HL-60 (cell line): ENCODE measurements at regions not wholly inside any gene's neighbourhood (a gene's known extent, or its start where the extent isn't known, plus 50 kb on each side); places are given as distances from the start of the nearest gene placed in this dataset.

Experiments
- DNase-seq, 2 experiments: peaks; one replicate each; pipeline ENCODE4 v3.0.0-alpha.2; 2010 to 2020; ENCODE audit warnings: low read depth in 1 of 2, low spot score in 1 of 2
- H3K27ac ChIP-seq: fragments of 250-450 bp; sonication (Bioruptor Pico); replicated peaks from 2 replicates; pipeline ENCODE4 v1.5.1; 2020; ENCODE audit warnings: mild to moderate bottlenecking, moderate library complexity
- H3K27me3 ChIP-seq: fragments of 250-450 bp; sonication (Bioruptor Pico); 2 replicates; pipeline ENCODE4 v1.5.1; 2021; ENCODE audit warnings: mild to moderate bottlenecking, moderate library complexity; ENCODE audit not compliant: insufficient read depth, poor library complexity, severe bottlenecking
- H3K4me3 ChIP-seq: replicated peaks from 2 replicates; pipeline ENCODE4 v1.5.1; 2011; ENCODE audit warnings: mild to moderate bottlenecking, control low read depth, low read length; ENCODE audit not compliant: insufficient read depth
- GABPA ChIP-seq: IDR thresholded peaks from 2 replicates; pipeline ENCODE4 v1.6.1; 2012; ENCODE audit warnings: low read depth
- POLR2AphosphoS5 ChIP-seq: IDR thresholded peaks from 2 replicates; pipeline ENCODE4 v1.6.1; 2012; ENCODE audit warnings: low read depth
- REST ChIP-seq: IDR thresholded peaks from 2 replicates; pipeline ENCODE4 v1.6.1; 2012; ENCODE audit warnings: low read depth; ENCODE audit not compliant: insufficient replicate concordance
- SPI1 ChIP-seq: IDR thresholded peaks from 2 replicates; pipeline ENCODE4 v1.6.1; 2012; ENCODE audit warnings: low read depth, mild to moderate bottlenecking, borderline replicate concordance
- TF ChIP-seq, protein P1 (sequence below): IDR thresholded peaks from one replicate; pipeline ENCODE4 v1.5.1; 2011; ENCODE audit warnings: low read length, control low read depth, inconsistent platforms; ENCODE audit not compliant: insufficient read depth

GRCh38 chr13:80030491-80030890 is 310.4 kb downstream of the SPRY2 start:
- TF ChIP-seq REST (no peak), SPI1 (no peak), POLR2AphosphoS5 (no peak), GABPA (no peak)
- TF ChIP-seq, protein P1, sequence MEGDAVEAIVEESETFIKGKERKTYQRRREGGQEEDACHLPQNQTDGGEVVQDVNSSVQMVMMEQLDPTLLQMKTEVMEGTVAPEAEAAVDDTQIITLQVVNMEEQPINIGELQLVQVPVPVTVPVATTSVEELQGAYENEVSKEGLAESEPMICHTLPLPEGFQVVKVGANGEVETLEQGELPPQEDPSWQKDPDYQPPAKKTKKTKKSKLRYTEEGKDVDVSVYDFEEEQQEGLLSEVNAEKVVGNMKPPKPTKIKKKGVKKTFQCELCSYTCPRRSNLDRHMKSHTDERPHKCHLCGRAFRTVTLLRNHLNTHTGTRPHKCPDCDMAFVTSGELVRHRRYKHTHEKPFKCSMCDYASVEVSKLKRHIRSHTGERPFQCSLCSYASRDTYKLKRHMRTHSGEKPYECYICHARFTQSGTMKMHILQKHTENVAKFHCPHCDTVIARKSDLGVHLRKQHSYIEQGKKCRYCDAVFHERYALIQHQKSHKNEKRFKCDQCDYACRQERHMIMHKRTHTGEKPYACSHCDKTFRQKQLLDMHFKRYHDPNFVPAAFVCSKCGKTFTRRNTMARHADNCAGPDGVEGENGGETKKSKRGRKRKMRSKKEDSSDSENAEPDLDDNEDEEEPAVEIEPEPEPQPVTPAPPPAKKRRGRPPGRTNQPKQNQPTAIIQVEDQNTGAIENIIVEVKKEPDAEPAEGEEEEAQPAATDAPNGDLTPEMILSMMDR, result no peak
- Histone ChIP-seq H3K27me3 (no peaks in the 10 kb centered on the region), H3K27ac (no peak overlapping the region), H3K4me3 (no peak overlapping the region)
- DNase-seq, result peak in 1 of 2 experiments; percentile 58

DNA sequence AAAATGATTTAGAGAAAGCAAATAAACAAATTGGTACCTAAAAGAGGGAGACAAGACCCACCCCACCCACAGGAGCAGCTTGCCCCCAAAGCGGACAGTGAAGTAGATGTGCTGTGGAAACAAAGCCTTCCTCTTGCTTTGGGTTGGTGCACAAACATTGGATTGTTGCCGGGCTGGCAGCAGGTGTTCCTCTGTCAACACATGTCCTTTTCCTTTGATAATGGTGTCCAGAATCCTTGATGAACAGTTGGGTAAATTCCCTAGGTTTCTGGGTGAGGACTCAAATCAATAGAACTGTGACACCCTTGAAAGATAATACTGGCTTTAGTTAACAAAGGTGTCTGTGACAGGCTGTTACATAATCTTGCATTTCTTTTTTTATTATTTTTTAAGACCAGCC is 311.8 kb downstream of the SPRY2 start:
- TF ChIP-seq POLR2AphosphoS5 (no peak), GABPA (no peak), SPI1 (no peak), REST (no peak)
- TF ChIP-seq, protein P1, result no peak
- H3K4me3 ChIP-seq, result no peak overlapping the region
- no peaks in the 10 kb centered on the region for H3K27me3 ChIP-seq
- DNase-seq, result no peak
- H3K27ac ChIP-seq, result no peak overlapping the region

DNA sequence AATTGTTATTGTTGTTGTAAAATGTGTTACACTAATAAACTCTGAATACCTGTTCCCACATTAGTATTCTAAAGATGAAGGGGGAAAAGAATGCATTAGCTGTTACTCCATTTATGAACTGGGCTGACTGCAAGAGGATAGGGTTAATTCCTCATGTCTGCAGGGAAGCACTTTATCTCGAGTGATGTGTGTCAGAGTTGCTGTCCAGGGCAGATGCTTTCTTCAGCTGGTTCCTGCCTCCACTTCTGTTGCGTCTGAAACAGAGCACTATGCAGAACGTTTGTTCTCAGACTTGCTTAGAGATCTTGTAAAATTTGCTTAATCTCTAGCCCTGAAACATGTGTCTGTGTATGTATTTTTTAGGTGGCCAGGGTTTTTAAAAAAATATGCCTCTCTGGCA is 318.8 kb downstream of the SPRY2 start:
- Histone ChIP-seq H3K27me3 (no peaks in the 10 kb centered on the region), H3K27ac (no peak overlapping the region), H3K4me3 (no peak overlapping the region)
- TF ChIP-seq REST, result no peak
- TF ChIP-seq POLR2AphosphoS5, result no peak
- TF ChIP-seq, protein P1, result no peak
- no peak for TF ChIP-seq SPI1
- TF ChIP-seq GABPA, result no peak
- DNase-seq, result no peak
